Epidermal melanocyte (primary cell): ENCODE measurements at regions not wholly inside any gene's neighbourhood (a gene's known extent, or its start where the extent isn't known, plus 50 kb on each side); places are given as distances from the start of the nearest gene placed in this dataset.
"Not testable (repeated sequence)": the region's sequence is repeated elsewhere in the genome, so short reads cannot be mapped to it uniquely, and the experiment has no call there.

Experiments
- DNase-seq: peaks from one replicate; pipeline ENCODE4 v3.0.0; 2011; ENCODE audit warnings: low spot score; ENCODE audit not compliant: insufficient read length

DNA sequence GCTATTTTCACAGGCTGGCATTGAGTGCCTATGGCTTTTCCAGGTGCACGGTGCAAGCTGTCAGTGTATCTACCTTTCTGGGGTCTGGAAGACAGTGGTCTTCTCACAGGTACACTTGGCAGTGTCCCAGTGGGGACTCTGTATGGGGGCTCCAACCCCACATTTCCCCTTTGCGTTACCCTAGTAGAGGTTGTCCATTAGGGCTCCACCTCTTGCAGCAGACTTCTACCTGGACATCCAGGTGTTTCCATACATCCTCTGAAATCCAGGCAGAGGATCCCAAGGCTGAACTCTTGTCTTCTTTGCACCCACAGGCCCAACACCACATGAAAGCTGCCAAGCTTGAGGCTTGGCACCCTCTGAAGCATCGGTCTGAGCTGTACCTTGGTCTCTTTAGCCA, 735.7 kb upstream of the INTU start:
- DNase-seq = no peak

DNA sequence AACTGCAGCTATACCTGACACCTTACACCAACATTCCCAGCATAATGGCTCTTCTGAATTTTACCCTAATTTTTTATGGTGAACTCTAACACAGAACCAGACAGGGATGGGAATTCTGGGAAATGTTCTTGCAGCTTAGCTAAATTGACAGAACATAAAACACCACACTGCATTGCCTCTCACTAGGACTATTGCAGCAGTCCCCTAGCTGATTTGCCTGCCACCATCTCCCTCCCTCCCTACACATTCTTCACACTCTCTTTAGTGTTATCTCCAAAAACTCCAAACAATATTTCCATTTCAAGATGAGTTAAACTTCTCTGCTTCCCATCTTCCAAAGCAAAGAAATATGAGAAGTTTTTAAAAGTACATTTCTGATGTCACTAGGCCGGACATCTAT, 733.9 kb upstream of the INTU start:
- no peak for DNase-seq

DNA sequence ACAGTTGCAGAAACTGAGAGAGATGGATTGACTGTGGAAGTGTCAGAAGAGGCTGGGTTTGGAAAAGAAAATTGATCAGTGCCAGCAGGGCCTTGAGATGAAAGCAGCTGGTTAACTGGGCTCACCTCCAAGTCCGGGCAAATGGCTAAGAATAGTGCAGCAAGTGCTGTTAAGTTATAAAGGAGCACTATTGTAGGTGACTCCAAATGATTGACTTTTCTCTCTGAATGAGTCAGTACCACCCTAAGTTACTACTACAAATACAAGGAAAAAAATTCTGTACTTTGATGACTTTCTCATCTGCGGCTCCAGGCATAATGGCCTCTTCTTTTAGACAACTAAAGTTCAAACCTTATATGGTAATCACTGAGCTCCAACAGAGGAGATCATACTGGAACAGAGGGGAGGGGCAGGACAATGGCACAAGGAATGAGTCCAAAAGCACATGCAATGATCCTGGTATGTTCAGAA, 733.4 kb upstream of the INTU start:
- DNase-seq = peak; percentile 27

DNA sequence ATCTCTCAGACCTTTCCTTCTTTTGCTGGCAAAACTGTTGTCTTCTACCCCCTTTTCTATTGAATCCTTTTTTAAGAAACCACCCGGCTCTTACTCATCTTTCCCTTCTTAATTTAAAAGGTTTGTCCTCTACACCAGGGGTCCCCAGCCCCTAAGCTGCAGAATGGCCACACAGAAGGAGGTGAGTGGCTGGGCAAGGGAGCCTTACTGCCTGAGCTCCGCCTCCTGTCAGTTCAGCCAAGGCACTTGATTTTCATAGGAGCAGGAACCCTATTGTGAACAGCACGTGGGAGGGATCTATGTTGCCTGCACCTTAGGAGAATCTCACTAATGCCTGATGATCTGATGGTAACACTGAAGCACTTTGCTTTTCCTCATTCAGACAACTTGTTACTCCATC, 726.3 kb upstream of the INTU start:
- DNase-seq = no peak

DNA sequence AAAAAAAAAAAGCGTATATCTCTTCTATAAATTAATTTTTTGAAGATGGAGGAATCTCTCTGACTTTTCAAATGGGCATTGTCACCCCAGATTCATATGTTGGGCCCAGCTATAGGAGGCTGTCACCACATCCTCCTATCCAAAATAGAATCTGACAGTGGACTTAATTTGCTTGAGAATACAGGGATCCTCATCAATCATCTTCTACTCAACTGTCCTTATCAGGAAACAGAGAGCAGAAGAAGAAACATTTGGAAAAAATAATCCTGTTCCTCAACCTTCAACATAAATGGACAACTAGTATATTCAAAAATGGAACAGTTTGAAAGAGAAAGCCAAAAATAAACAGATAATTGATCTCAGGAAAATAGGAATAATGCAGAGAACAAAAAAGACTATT, 725.4 kb upstream of the INTU start:
- DNase-seq = no peak

DNA sequence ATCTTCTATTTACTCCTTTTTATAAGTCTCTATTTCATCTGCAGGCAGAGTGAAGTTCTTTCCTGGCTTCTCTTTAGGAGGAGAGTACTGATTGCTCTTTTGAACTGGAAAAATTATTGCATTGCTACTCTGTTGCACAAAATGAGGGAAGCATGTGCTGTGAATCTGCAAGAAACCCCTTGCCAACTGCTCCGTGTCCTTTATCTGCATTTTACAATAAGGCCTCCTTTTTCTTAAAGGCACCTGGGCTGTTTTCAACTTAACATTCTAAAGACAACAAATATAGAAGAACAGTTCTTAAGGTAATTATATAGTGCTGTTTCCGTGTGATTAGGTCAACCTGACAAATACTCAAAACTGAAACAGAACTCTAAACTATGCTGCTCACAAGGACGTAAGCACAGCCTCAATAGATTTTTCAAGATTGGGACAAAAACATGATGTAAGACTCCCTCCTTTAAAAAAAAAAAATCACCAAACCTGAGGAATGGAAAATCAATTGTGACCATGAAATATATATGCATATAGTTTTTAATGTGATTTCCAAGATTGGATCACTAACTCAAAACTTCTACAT, 716.6 kb upstream of the INTU start:
- no peak for DNase-seq

DNA sequence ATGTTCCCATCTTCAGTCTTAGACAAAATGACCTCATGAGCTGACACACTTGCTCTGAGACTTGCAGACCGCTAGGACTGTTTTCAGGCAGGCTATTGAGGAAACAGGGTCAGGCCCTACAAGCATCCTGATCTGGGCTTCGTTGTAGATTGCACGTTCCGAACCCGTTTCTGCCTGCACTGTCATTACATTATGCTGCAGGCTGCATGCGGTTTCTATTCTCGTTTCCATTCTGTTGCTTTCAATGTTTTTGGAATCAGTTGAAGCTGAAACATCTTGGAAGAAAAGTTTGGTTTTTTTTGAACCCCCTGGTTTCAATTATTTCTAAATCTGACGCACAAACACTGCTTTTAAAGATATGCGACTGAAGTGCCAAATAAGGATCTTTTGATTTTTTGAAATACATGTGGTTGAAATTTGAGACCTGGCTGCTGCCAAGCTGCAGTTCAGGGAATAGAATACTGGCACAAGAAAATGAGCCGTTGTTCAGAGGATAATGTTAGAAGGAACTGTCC, 716.1 kb upstream of the INTU start:
- peak; percentile 17 for DNase-seq

DNA sequence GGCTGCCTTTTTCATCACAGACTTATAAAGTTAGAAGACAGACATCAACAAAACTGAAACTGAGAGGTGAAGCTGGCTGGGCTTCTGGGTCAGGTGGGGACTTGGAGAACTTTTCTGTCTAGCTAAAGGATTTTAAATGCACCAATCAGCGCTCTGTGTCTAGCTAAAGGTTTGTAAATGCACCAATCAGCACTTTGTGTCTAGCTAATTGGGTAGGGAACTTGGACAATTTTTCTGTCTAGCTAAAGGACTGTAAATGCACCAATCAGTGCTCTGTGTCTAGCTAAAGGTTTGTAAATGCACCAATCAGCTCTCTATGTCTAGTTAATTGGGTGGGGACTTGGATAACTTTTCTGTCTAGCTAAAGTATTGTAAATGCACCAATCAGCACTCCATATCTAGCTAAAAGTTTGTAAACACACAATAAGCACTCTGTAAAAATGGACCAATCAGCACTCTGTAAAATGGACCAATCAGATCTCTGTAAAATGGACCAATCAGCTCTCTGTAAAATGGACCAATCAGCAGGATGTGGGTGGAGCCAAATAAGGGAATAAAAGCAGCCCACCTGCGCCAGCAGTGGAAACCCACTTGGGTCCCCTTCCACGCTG, 710.3 kb upstream of the INTU start:
- not testable (repeated sequence) for DNase-seq

DNA sequence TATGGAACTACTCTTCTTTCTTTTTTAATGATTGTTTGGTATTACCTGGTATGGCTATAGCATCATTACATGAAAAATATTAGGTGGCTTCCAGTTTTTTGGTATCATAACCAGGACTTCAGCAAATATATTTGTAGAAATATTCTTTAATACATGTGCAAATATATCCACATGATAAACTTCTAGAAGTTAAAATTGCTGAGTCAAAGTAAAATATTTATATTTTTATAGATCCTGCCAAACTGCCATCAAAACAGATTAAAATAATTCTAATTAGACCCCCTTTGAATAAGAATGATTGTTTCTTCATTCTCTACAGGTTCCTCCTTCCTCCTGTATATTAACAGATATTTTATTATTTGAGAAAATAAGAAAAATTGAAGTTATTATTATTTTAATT, 708.5 kb upstream of the INTU start:
- DNase-seq = no peak

DNA sequence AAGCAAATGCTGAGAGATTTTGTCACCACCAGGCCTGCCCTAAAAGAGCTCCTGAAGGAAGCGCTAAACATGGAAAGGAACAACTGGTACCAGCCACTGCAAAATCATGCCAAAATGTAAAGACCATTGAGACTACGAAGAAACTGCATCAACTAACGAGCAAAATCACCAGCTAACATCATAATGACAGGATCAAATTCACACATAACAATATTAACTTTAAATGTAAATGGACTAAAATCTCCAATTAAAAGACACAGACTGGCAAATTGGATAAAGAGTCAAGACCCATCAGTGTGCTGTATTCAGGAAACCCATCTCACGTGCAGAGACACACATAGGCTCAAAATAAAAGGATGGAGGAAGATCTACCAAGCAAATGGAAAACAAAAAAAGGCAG, 702.7 kb upstream of the INTU start:
- not testable (repeated sequence) for DNase-seq

DNA sequence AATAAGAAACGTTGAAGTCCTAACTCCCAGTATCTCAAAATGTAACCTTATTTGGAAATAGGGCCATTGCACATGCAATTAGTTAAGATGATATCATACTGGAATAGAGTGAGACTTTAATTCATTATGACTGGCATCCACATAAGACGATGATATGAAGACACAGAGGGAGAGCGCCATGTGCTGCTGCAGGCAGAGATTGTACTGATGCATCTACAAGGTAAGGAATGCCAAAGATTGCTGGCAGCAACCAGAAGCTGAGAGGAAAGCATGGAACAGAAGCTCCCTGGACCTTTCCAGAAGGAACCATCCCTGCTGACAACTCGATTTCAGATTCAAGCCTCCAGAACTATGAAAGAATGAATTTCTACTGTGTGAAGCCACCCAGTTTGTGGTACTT, 697.0 kb upstream of the INTU start:
- no peak for DNase-seq

DNA sequence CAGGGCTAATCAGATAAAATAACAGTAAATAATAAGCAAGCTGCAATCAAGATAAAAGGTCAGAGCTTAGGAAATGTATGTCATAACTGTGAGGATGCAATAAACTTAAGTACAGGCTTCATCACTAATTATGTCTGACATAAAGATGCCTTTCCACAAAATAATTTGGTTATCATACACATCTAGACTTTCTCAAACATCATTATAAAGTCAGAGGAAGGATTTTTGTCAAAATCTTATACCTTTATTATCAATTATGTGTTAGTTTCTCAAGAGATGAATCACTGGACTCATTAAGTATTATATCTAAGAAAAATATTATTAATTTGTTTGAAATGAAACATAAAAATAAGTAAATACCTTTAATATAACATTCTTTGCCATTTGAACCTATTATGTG, 695.4 kb upstream of the INTU start:
- no peak for DNase-seq

DNA sequence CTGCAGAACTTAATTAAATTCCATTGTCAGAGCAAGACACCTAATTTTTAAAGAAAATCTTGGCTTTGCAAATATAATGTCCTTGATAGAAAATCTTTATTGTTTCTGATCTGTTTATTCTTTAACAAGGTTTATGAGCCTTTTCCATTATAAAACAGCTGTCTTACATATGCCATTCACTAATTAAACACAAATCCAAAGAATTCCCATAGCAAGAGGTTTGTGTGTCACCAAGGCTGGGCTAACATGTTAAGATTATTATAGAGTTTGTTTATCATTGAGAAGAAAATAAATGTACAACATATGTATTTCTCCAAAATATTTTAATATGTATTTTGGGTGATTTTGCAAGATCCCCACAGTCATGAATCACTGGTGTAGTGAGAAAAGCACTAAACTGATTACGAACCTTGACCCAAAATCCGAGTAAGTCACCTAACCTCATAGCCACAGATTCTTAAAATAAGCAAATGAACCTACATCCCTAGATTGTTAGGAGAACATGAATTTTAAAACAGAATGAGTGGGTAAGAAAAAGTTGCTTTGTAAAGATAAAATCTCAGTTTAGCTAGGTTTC, 694.8 kb upstream of the INTU start:
- no peak for DNase-seq

DNA sequence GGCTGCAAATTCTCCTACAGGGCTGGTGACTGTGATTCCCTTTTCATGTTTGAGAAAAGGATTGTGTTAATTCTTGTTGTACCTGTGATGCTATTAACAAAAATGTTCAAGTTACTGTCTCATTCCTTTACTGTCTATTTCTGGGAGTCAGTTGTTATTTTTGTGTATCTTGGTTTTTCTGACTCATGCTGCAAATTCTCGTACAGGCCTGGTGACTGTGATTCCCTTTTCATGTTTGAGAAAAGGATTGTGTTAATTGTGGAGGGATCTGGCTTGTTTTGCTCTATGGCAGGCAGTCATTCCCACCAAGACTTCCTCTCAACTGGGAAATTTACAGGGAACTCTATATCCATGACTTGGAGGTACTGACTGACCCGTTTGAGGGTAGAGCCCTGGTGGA, 693.4 kb upstream of the INTU start:
- no peak for DNase-seq

DNA sequence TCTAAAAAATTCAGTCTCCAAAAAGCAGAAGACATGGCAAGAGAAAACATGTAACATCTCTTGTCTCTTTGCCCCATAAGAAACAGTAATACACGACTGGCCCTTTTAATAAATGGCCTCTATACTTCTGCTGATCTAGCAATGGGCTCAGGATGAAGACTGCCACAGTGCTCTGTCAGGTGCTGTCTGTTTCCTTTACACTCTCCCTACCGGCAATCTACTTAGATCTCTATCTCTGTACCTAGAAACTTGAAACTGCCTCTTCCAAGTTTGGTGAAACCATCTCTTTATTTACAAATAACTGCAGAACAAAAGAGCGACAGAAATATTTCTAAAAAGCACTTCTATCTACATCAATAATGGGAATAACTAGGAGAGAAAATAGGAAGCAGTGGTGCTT, 685.2 kb upstream of the INTU start:
- no peak for DNase-seq

DNA sequence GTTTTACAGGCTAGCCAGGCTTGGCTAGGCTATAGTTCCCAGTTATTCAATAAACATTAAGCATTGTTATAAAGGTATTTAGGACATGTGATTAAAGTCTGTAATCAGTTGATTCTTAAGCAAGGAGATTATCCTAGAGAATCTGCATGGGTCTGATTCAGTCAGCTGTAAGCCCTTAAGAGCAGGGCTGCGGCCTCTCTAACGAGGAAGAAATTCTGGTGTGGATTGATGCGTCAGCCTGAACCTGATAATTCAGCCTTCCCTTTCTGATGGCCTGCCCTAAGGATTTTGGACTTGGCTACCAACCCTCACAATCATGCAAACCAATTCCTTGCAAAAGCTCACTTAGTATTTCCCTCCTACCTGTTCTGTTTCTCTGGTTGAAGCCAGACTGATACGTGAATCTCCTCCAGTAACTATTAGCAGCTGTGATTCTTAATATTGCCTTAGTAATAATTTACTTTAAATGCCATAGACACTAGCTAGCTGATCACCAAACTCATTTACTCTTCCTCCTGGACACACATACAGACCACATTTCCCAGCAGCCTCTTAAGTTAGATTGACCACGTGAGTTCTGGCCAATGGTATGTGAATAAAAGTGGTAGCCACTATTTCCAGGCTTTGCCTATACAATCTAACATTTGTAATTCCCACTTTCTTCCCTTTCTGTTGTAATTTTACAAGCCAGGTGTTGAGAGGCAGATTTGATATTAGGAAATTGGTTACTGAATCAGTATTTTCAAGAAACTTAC, 678.0 kb upstream of the INTU start:
- DNase-seq = no peak

DNA sequence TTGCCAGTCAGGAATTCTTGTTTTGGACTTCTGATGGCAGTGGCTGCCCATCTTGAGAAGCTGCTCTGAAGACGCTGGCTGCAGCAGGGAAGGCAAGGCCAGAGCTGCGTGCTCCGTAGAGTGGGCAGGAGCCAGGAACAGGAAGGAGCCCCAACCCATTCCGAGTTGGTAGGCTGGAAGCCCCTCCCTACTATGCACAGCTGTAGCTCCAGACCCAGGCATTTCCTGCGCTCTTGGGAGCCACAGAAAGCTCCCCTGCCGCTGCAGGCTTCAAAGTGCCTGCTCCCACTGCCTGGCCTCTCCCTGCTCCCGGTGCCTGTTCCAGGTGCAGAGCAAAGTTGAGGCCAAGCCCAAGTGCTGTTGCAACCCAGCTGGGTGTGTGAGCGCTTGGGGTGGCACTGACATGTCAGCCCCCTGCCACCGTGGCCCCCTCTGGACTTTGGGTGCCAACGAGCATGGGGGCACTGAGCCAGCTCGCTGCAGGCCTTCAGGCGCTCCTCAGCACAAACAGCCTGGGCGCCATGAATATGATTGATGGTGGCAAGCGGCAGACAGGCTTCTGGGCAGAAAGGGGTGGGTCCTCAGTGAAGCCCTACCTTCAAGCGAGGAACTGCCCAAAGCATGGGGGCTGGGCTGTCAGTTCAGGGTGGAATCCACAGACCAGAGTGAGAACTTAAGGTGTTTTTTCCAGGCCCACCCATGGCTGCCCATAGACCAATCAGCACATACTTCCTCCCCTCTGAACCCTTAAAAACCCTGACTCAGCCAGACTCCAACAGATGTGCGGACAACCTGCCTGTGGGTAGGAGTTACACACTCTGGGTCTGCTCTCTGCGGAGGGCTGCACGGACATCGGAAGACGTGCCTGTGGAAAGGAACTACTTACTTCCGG, 677.2 kb upstream of the INTU start:
- DNase-seq = no peak

DNA sequence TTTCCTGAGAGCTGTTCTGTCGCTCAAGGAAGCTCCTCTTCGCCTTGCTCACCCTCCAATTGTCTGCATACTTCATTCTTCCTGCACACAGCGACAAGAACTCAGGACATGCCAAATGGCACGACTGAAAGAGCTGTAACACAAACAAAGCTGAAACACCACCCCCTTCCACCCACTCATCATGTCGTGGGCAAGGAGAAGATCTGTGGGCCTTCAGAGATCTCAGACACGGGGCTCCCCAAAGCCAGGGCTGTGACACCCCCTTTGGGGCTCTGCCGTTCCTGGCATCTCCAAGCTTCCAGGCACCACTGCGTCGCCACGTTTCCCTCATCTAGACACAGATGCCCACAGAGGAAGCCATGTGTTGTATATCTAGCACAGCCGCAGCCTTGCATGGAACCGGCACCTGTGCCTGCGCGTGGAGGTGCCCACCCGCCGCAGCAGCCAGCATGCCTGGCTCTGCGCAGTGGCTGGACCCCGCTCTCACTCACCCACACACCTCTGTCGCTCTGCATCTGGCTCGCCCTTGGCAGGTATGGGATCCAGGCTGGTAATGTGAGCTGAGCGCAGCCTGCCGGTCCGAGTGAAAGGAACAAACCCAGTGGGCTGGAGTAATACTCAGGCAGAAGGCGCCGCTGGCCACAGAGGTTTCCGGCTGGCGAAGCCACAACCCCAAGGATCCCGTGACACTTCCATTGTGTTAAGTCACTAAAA, 676.4 kb upstream of the INTU start:
- DNase-seq = no peak

DNA sequence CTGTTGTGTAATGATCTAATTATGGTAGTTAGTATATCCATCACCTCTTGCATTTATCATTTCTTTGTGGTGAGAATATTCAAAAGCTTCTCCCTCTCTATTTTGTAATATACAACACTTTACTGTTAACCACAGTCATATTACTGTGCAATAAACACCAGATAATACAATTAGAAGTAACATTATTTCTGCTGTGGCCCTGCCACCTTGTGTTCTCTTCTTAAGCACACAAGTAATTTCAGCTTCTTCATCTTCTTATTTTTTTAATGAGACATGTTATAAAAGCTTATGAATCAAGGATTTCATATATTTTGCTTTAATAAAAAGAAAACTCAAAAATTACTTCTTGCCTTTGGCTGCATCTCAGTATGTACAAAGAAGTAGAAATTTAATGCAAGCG, 675.2 kb upstream of the INTU start:
- no peak for DNase-seq

DNA sequence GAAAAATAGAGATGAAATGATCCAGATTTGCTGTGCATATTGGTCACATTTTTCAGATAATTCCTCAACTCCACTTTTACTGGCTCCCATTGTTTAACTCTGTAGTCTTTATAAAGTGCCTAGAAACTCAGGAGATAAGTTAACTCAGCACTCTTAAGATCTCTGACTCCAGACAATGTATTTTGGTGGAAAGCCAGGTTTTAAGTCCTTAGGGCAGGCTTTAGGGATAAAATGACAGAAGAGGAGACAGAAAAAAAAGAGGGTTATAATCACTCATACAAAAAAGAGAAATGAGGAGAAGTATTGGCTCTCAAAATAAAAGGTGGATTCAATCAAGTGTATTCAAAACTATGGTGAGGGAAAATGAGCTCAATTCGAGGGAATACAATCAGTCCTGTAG, 674.8 kb upstream of the INTU start:
- no peak for DNase-seq

DNA sequence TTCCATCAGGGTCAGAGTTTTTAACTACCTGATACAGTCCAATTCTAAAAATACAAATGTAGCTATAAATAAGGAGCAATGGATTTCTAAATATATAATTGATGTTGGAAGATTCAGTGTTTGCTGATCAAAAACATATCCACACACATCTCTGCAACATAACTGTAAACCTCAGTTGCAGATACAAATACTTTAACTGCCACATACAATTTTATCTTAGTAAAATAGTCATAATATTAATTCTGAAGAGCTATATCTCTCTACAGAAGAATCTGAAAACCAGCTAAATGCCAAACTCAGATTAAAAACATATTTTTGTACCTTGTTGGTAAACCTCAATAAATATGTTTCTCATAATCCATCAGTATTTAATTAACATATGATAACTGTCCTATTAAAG, 674.3 kb upstream of the INTU start:
- no peak for DNase-seq
